ENCODE measurements at regions not wholly inside any gene's neighbourhood (a gene's known extent, or its start where the extent isn't known, plus 50 kb on each side); places are given as distances from the start of the nearest gene placed in this dataset.

- TF ChIP-seq POLR2A (IDR thresholded peaks at IDR 0.05; ENCODE audit: low read depth, low read length): no peak
- TF ChIP-seq POLR2AphosphoS5 (IDR thresholded peaks at IDR 0.05; ENCODE audit: low read depth, low read length): no peak
- TF ChIP-seq POU2F2 (IDR thresholded peaks at IDR 0.05; ENCODE audit: low read depth, low read length): no peak
- no peak for TF ChIP-seq TAF1 (IDR thresholded peaks at IDR 0.05; ENCODE audit: low read depth, low read length)
Observed at GRCh38 chr6:69456086-69456485, 340.7 kb downstream of the LMBRD1 start.
